HS-27A (cell line): ENCODE measurements at regions not wholly inside any gene's neighbourhood (a gene's known extent, or its start where the extent isn't known, plus 50 kb on each side); places are given as distances from the start of the nearest gene placed in this dataset.

ENCODE experiments used
- DNase-seq: peaks from one replicate; pipeline ENCODE4 v3.0.0-alpha.2; 2012; ENCODE audit warnings: low read depth, missing footprints

GRCh38 chr2:18829976-18830375, 240.6 kb upstream of the NT5C1B start:
- no peak for DNase-seq

- peak; percentile 83 for DNase-seq
These were observed 240.0 kb upstream of the NT5C1B start for GRCh38 chr2:18829251-18829902.

- DNase-seq, result no peak
These were observed 238.9 kb upstream of the NT5C1B start for GRCh38 chr2:18828296-18828695.

- DNase-seq, result no peak
These were observed 236.5 kb upstream of the NT5C1B start for GRCh38 chr2:18825838-18826237.

GRCh38 chr2:18824915-18825314, 235.5 kb upstream of the NT5C1B start:
- no peak for DNase-seq

GRCh38 chr2:18824325-18824790, 235.0 kb upstream of the NT5C1B start:
- DNase-seq, result no peak

- no peak for DNase-seq
These were observed 232.1 kb upstream of the NT5C1B start for GRCh38 chr2:18821431-18821830.

GRCh38 chr2:18820966-18821365, 231.6 kb upstream of the NT5C1B start:
- no peak for DNase-seq

- no peak for DNase-seq
These were observed 230.2 kb upstream of the NT5C1B start for GRCh38 chr2:18819566-18819965.

GRCh38 chr2:18814387-18814786, 225.0 kb upstream of the NT5C1B start:
- no peak for DNase-seq

GRCh38 chr2:18804536-18804935, 215.2 kb upstream of the NT5C1B start:
- no peak for DNase-seq

GRCh38 chr2:18803141-18803939, 214.0 kb upstream of the NT5C1B start:
- DNase-seq, result no peak

GRCh38 chr2:18800240-18800971, 211.0 kb upstream of the NT5C1B start:
- DNase-seq, result no peak

- DNase-seq, result no peak
These were observed 210.0 kb upstream of the NT5C1B start for GRCh38 chr2:18799397-18799796.

- DNase-seq, result no peak
These were observed 207.9 kb upstream of the NT5C1B start for GRCh38 chr2:18797133-18797845.

GRCh38 chr2:18795906-18796305, 206.5 kb upstream of the NT5C1B start:
- no peak for DNase-seq

- no peak for DNase-seq
These were observed 203.3 kb upstream of the NT5C1B start for GRCh38 chr2:18792684-18793083.

GRCh38 chr2:18792226-18792629, 202.9 kb upstream of the NT5C1B start:
- DNase-seq, result no peak

GRCh38 chr2:18791172-18791797, 201.9 kb upstream of the NT5C1B start:
- no peak for DNase-seq

- DNase-seq, result no peak
These were observed 201.3 kb upstream of the NT5C1B start for GRCh38 chr2:18790509-18791171.

- DNase-seq, result peak; percentile 77
These were observed 199.2 kb upstream of the NT5C1B start for GRCh38 chr2:18788592-18788991.
